ENCODE measurements at regions not wholly inside any gene's neighbourhood (a gene's known extent, or its start where the extent isn't known, plus 50 kb on each side); places are given as distances from the start of the nearest gene placed in this dataset.
"Not testable (repeated sequence)": the region's sequence is repeated elsewhere in the genome, so short reads cannot be mapped to it uniquely, and the experiment has no call there.

DNA sequence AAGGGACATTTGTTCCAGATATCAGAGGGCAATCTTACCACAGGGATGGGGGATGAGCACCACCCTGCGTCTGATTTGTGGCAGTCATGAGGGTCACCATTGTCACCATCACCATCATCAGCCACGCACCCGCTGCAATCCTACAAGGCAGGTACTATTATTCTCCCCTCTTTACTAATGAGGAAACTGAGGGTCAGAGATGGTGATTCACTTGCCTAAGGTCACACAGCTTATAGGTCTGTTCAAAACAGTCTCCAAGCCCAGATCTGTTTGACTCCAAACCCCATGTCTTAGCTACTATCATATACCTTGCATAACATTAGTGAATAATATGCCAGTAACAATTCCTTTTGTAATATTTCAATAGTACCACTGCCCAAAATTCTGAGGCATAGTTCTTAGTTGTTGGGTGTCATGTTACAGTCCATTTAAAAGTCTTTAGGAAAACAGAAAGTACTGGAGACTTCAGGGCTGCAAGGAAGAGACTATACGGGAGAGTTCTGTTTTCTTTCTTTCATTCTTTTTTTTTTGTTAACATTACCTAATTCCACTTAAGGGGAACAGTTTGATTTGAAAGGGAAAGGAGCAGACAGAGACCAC, 166.4 kb downstream of the C16orf95 start:
- peaks cover 3% of the 10 kb centered on the region for H3K27me3 Mint-ChIP-seq (ENCODE audit: low read depth, poor library complexity)
- H3K4me1 Mint-ChIP-seq = peaks cover 28% of the 10 kb centered on the region
- no peak overlapping the region for H3K27ac Mint-ChIP-seq
- H3K36me3 Mint-ChIP-seq (ENCODE audit: low read depth) = peaks cover 26% of the 10 kb centered on the region
- H3K4me3 Mint-ChIP-seq = no peak overlapping the region
- peaks cover 45% of the 10 kb centered on the region for H3K9me3 Mint-ChIP-seq
- TF ChIP-seq, protein P1, sequence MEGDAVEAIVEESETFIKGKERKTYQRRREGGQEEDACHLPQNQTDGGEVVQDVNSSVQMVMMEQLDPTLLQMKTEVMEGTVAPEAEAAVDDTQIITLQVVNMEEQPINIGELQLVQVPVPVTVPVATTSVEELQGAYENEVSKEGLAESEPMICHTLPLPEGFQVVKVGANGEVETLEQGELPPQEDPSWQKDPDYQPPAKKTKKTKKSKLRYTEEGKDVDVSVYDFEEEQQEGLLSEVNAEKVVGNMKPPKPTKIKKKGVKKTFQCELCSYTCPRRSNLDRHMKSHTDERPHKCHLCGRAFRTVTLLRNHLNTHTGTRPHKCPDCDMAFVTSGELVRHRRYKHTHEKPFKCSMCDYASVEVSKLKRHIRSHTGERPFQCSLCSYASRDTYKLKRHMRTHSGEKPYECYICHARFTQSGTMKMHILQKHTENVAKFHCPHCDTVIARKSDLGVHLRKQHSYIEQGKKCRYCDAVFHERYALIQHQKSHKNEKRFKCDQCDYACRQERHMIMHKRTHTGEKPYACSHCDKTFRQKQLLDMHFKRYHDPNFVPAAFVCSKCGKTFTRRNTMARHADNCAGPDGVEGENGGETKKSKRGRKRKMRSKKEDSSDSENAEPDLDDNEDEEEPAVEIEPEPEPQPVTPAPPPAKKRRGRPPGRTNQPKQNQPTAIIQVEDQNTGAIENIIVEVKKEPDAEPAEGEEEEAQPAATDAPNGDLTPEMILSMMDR (IDR thresholded peaks at IDR 0.05) = no peak
- no peak for DNase-seq

DNA sequence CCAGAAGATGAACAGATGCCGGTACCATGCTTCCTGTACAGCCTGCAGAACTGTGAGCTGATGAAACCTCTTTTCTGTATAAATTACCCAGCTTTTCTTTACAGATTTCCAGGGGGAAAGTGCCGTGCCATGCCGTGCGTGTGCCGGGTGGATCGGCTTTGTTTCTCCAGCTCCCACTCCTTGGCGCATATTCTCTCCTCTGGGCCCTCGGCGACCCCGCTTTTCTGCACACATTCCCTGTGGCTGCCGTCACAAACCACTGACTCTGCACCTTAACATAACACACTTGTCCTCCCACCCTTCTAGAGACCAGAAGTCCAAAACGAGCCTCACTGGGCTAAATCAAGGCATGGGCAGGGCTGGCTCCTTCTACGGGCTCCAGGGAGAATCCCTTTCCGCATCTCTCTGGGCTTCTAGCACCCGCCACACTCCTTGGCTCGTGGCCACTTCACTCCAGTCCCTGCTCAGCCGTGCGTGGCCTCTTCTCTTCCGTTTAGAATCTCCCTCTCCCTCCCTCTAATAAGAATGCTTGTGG, 164.9 kb downstream of the C16orf95 start:
- no peak overlapping the region for H3K27ac Mint-ChIP-seq
- H3K4me3 Mint-ChIP-seq = no peak overlapping the region
- TF ChIP-seq, protein P1 (IDR thresholded peaks at IDR 0.05) = no peak
- H3K27me3 Mint-ChIP-seq (ENCODE audit: low read depth, poor library complexity) = peaks cover 6% of the 10 kb centered on the region
- H3K9me3 Mint-ChIP-seq = peaks cover 45% of the 10 kb centered on the region
- peaks cover 26% of the 10 kb centered on the region for H3K36me3 Mint-ChIP-seq (ENCODE audit: low read depth)
- DNase-seq = no peak
- peaks cover 28% of the 10 kb centered on the region for H3K4me1 Mint-ChIP-seq

DNA sequence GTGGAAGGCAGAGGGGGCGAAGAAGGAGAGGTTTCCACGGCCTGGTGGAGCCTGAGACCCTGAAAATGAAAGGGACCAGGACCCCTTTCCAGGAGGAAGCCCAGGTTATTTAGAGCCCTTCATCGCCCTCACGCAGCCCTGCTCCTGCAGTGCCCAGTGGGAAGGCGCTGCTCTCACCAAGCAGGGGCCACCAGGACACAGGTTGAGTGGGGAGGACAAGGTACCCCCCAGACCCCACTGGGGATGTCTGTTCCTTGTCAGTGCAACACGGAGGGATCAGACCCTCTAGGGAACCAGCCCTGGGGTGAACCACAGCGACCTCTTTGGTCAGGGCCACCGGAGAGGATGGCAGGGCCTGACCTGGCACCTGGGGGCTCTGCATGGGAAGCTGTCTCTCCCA, 163.9 kb downstream of the C16orf95 start:
- DNase-seq = no peak
- peaks cover 28% of the 10 kb centered on the region for H3K4me1 Mint-ChIP-seq
- H3K27me3 Mint-ChIP-seq (ENCODE audit: low read depth, poor library complexity) = peaks cover 10% of the 10 kb centered on the region
- H3K36me3 Mint-ChIP-seq (ENCODE audit: low read depth) = peaks cover 28% of the 10 kb centered on the region
- H3K27ac Mint-ChIP-seq = no peak overlapping the region
- TF ChIP-seq, protein P1 (IDR thresholded peaks at IDR 0.05) = no peak
- peaks cover 49% of the 10 kb centered on the region for H3K9me3 Mint-ChIP-seq
- no peak overlapping the region for H3K4me3 Mint-ChIP-seq

DNA sequence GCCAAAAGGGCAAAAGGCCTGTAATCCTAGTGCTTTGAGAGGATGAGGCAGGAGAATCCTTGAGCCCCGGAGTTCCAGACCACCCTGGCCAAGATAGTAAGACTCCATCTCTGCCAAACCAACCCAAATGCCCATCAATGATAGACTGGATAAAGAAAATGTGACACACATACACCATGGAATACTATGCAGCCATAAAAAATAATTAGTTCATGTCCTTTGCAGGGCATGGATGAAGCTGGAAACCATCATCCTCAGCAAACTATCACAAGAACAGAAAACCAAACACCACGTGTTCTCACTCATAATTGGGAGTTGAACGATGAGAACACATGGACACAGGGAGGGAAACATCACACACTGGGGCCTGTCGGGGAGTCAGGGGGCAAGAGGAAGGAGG, 161.9 kb downstream of the C16orf95 start:
- peaks cover 30% of the 10 kb centered on the region for H3K4me1 Mint-ChIP-seq
- not testable (repeated sequence) for DNase-seq, H3K4me3 Mint-ChIP-seq, H3K27ac Mint-ChIP-seq
- H3K36me3 Mint-ChIP-seq (ENCODE audit: low read depth) = peaks cover 25% of the 10 kb centered on the region
- H3K9me3 Mint-ChIP-seq = peaks cover 41% of the 10 kb centered on the region
- peaks cover 11% of the 10 kb centered on the region for H3K27me3 Mint-ChIP-seq (ENCODE audit: low read depth, poor library complexity)

DNA sequence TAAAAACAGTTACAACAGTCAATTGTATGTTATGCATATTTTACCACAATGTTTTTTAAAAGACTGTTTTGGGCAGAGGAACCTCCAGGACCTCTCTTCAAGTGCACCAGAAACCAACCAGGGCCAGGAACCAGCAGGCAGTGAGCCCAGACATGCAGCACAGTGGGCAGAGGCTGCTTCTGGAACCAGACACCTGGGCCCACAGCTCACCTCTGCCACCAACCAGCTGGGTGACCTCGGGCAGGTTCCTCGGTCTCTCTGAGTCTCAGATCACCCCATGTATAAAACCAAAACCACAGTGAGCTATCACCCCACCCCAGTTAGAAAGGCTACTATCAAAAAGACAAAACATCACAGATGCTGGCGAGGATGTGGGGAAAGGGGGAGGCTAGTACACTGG, 161.0 kb downstream of the C16orf95 start:
- Mint-ChIP-seq H3K27me3 (ENCODE audit: low read depth, poor library complexity) (peaks cover 11% of the 10 kb centered on the region), H3K9me3 (peaks cover 38% of the 10 kb centered on the region), H3K4me1 (peaks cover 31% of the 10 kb centered on the region), H3K27ac (no peak overlapping the region), H3K4me3 (no peak overlapping the region), H3K36me3 (ENCODE audit: low read depth) (peaks cover 24% of the 10 kb centered on the region)
- TF ChIP-seq, protein P1 (IDR thresholded peaks at IDR 0.05) = no peak
- no peak for DNase-seq

DNA sequence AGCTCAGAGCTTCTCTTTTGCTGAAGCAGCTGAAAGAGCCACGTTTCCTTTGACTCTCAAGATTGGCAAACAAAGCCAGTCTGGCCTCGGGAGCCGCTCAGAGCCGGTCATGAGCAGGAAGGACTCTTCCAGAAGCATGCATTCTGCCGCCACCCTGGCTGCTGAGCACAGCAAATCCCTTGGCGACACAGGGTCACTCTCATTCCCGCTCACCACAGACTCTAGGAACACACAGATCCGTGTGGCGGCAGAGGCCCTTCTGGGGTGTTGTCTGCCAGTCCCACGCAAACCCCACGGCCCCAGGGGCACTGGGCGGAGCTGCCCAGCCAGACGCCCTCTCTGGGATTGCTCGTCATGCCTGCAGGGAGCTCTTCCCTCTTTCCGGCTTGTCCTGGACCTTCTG, 157.0 kb downstream of the C16orf95 start:
- H3K27ac Mint-ChIP-seq = peak overlapping the region; percentile 93
- H3K4me1 Mint-ChIP-seq = peaks cover 23% of the 10 kb centered on the region
- TF ChIP-seq, protein P1 (IDR thresholded peaks at IDR 0.05) = no peak
- no peak overlapping the region for H3K4me3 Mint-ChIP-seq
- peaks cover 15% of the 10 kb centered on the region for H3K27me3 Mint-ChIP-seq (ENCODE audit: low read depth, poor library complexity)
- no peak for DNase-seq
- peaks cover 13% of the 10 kb centered on the region for H3K36me3 Mint-ChIP-seq (ENCODE audit: low read depth)
- H3K9me3 Mint-ChIP-seq = peaks cover 28% of the 10 kb centered on the region

All from nephron progenitor cell (in vitro differentiated cells).